GM13977 (cell line): ENCODE measurements at regions not wholly inside any gene's neighbourhood (a gene's known extent, or its start where the extent isn't known, plus 50 kb on each side); places are given as distances from the start of the nearest gene placed in this dataset.

Experiments used
- DNase-seq: peaks from one replicate; pipeline ENCODE4 v3.0.0; 2012; ENCODE audit warnings: low spot score
- in situ Hi-C: fragments of 300-500 bp; cut with MboI; formaldehyde crosslinking; loops from one replicate; pipeline ENCODE4 v1.12.0; 2022; ENCODE audit warnings: low sequenced_read_pairs, low pct_unique_long_range_greater_than_20kb, mixed read lengths, inconsistent platforms; ENCODE audit not compliant: unreplicated experiment
- TF ChIP-seq, protein P1 (sequence below): IDR thresholded peaks from 2 replicates; pipeline ENCODE4 v1.5.1; 2012; ENCODE audit warnings: mild to moderate bottlenecking, control low read depth; ENCODE audit not compliant: insufficient read depth; ENCODE audit errors: extremely low read depth, missing control alignments

DNA sequence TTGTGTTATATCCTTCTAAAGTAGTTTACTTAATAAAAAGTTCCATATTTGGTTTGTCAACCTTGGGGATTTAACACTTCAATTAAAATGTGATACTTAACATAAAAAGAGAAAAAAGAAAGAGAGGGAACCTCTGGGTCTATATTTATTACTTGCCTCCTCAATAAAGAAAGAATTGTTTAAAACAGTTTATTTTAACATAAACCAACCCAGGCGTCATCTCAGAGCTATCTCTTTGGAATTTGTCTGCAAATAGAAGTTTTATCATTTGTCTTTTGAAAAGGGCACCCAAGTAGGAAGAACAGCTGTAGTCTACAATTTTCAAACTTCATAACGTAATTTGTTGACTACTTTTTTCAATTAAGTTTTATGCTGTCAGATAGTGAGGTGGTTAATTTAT is 364.1 kb downstream of the KCNJ2 start:
- DNase-seq: no peak
- TF ChIP-seq, protein P1, sequence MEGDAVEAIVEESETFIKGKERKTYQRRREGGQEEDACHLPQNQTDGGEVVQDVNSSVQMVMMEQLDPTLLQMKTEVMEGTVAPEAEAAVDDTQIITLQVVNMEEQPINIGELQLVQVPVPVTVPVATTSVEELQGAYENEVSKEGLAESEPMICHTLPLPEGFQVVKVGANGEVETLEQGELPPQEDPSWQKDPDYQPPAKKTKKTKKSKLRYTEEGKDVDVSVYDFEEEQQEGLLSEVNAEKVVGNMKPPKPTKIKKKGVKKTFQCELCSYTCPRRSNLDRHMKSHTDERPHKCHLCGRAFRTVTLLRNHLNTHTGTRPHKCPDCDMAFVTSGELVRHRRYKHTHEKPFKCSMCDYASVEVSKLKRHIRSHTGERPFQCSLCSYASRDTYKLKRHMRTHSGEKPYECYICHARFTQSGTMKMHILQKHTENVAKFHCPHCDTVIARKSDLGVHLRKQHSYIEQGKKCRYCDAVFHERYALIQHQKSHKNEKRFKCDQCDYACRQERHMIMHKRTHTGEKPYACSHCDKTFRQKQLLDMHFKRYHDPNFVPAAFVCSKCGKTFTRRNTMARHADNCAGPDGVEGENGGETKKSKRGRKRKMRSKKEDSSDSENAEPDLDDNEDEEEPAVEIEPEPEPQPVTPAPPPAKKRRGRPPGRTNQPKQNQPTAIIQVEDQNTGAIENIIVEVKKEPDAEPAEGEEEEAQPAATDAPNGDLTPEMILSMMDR: no peak
- in situ Hi-C loops: no loop called here

DNA sequence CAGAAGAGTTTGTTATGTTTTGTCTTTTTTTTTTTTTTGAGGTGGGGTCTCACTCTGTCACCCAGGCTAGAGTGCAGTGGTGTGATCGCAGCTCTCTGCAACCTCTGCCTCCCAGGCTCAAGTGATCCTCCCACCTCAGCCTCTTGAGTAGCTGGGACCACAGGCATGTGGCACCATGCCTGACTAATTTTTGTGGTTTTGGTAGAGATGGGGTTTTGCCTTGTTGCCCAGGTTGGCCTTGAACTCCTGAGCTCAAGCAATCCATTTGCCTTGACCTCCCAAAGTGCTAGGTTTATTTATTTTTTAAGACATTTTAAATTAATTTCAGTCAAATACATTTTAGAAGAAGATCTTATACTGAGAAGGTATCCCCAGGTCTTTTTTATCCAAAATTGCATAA is 366.7 kb downstream of the KCNJ2 start:
- no peak for DNase-seq
- TF ChIP-seq, protein P1: no peak
- in situ Hi-C loops: no loop called here

DNA sequence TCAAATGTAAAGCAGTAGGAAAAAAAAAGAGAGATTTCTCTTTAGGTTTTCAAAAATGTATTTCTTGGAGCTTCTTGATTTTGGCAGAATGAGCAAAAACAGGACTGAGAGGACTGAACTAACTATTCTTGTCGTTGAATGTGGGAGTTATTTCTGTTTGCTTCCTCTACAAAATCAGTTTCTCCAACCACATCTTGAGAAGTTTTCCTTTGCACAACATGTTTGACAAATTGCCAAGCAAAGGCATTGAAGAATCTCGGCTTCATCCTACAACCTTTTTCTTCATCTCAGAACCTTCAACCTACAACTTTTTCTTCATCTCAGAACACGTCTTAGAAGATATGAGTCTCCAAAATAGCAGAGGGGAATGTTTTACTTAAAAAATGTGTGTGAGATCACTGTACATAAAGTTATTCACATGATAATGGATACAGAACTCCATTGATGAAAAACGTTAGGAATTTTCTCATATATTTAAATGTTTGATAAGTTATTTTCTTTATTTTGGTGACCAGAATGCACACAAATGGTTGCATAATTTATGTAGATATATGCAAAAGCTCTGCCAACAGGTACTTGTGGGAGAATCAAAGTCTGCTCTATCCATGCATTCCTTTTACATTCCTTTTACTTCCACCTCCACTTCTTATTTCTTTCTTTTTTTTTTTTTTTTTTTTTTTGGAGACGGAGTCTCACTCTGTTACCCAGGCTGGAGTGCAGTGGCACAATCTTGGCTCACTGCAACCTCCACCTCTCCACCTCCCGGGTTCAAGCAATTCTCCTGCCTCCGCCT is 370.0 kb downstream of the KCNJ2 start:
- in situ Hi-C loops: no loop called here
- no peak for DNase-seq
- TF ChIP-seq, protein P1: no peak

DNA sequence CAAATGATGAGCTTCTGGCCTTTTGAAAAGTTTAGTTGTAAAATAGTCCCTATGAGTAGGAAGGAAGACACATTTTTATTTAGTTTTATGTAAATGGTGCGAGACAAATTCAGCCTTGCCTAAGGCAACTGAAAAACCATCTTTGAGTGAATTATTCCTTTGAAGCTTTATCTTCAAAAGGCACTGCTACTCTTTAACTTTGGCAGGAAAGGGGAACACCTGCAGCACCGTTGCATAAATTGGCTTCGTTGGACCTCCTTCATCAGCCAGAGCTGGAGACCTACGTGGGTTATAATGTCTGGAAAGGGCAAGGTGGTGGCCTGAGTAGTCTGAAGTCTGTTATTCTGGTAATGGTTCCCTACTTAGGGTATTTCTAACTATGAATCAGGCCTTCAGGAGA is 373.5 kb downstream of the KCNJ2 start:
- in situ Hi-C loops: no loop called here
- DNase-seq: no peak
- TF ChIP-seq, protein P1: no peak

DNA sequence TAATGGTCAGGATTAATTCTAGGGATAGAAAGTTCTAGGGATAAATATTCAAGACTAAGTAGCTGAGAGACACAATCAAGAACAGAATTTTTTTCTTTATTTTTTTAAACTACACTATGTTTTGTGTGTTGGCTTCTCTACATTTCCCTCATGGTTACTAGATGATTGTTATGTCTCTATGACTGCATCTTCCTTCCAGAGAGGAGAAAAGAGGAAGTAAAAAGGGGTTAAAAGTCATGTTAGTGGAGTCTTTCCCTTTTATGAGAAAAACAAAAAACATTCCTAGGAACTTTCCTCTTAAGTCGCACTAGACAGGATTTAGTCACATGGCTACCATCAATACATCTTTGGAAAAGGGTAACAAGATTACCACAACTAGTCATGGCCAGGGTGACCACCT is 375.0 kb downstream of the KCNJ2 start:
- DNase-seq: no peak
- TF ChIP-seq, protein P1: no peak
- in situ Hi-C loops: no loop called here

DNA sequence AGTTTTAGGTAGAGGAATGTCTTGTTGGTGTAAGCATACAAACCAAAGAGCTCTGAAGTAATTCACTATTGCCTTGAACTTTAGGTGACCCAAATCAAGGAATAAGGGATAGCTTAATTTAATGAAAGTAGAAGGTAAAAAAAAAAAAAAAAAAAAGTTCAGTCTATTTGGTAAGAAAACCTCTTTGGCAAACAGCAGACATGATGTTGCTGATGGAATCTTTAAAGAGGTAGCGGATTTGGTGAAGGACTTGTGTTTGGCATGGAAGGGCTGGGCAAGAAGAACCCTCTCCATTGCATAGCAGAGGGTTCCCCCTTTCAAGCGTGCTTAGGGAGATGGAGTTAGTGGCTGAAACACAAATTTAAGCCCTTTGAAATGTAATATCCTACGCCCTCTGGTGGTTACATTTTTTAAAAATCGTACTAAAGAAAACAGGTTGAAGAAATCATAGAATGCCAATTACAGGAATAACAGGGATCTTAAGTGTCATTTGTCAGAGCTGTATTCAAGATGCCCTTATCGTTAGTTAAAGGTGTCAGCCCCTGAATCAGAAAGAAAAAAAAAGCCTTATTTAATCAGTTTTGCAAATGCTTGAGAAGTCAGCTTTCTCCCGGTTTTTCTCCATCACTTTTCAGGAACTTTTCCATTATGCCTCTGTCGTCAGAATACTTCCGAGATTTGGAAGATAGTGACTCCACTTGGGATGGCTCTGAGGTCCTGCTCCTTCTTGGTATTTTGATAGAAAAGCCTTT is 383.1 kb downstream of the KCNJ2 start:
- peak; percentile 64 for DNase-seq
- TF ChIP-seq, protein P1: peak; percentile 40
- in situ Hi-C loops: no loop called here
